HG03575 (cell line): ENCODE measurements at regions not wholly inside any gene's neighbourhood (a gene's known extent, or its start where the extent isn't known, plus 50 kb on each side); places are given as distances from the start of the nearest gene placed in this dataset.

ENCODE experiments used
- ATAC-seq: cut with Tn5 transposase; IDR thresholded peaks from one replicate; pipeline ENCODE4 v1.9.1; 2021; ENCODE audit not compliant: unreplicated experiment, insufficient number of reproducible peaks, low FRiP score; ENCODE audit errors: extremely low read depth

DNA sequence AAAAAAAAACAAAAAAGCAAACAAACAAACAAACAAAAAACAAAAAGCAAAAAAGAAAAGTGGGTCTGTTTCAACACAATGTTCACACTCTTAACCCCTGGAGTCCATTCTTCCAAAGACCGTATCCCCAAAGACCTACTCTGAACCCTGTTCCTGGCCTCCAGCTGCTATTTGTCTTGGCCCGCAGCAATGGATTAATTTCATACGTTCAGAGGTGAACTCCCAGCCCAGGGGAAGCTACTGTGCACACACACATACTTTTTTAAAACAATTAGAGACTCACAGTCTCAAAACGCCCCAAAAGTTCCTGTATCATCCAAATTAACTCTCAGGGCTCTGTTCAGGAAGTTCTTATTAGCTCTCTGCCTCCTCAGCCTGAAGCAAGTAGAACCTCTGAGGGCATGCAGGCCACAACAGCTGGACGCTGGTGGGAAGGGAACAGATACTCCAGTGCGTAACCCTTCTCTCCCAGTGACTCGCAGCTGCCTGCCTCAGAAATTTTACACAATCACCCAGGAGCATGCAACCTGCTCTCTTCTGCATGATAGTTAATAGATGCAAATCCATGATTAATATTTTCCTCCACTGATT, 395.4 kb downstream of the RRAGC start:
- ATAC-seq = no peak

DNA sequence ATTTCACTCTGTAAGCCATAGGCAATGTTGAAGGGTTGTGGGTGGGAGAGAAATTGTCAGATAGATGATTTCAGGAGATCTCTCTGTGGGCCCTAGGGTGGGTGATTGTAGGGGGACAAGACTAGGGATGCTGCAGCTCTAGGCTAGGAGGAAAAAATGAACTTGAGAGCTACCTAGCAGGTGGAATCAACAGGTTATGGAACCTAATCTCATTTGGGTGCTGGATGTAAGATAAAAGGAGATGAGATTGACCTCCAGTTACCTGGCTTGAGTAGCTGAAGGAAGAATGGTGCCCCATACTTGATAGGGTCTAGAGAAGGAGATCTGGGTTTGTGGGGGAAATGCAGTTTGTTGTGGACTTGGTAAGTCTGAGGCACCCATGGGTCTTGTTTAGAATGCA, 396.5 kb downstream of the RRAGC start:
- ATAC-seq = no peak

DNA sequence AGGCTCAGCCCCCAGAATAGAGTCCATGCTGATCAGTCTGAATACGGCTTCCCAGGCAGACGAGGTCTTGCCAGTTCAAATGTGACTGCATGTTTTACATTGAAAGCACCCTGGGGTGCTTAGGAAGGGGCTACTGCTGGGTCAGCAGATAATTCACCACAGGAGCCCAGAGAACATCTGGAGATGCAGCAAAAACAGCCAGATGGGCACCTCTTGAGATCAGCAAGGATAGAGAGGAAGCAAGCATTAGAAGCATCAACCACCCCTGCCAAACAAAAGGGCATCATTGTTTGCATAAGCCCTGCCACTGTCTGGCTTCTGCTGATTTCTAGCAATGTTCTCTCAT, 403.1 kb downstream of the RRAGC start:
- no peak for ATAC-seq

DNA sequence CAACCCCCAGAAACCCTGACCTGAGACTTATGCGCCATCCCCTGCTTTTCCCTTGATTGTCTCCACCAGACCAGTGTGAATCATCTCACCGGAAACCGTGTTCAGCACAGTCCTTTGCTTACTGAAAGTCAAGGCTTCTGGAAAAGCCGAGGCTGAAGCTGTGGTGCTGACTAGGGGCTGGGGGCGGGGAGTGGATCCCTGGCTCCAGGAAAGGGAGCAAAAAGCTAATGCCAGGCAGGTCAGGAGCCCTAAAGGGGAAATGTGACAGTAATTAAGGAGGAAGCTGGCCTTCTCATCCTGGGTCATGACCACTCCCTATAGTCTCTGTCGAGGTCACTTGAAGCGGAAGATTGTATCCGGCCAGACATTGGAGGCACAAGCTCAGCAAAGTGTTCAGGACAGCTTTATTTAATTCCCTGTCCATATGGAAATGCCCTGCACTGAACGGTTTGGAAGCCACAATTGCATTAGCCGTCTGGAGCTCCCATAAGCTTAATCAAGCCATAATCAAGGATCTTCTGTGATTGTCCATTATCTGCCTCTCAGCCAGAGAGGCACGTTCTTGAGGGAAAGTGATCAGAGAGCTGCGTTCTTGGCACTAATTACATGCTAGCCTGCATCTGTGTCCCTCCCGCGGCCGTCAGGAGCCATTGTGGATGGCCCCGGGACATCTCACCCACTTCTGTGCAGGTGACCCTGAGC, 403.6 kb downstream of the RRAGC start:
- ATAC-seq = no peak

DNA sequence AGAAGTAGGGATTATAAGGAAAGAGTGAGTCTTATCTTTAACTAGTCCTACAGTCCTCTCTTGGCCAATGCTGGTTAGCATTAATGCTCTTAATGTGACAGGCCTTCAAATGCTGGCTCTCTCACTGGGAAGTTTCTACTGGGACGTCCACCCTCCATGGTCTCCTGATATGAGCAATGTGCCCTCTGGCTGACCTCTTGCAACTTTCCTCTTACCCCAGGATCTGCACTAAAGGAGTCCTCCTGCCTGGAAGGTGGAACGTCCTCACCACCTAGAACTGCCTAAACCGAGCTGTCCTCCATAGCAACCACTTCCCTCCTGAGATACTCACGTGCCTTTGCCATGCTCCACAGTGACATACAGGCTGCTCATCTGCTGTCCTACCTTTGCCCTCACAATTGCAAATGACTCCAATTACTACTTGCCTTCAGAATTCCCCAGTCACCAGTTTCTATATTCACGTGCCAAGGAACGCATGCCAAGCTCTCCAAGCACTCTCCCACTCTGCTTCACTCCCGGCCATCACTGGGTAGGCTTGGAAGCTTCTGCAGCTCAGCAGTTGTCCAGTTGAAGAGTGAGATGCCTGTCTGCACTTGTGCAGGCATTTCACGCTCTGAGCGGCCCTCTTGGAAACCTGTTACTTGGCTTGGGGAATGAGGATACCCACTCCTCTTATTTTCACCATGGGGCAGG, 404.7 kb downstream of the RRAGC start:
- no peak for ATAC-seq

DNA sequence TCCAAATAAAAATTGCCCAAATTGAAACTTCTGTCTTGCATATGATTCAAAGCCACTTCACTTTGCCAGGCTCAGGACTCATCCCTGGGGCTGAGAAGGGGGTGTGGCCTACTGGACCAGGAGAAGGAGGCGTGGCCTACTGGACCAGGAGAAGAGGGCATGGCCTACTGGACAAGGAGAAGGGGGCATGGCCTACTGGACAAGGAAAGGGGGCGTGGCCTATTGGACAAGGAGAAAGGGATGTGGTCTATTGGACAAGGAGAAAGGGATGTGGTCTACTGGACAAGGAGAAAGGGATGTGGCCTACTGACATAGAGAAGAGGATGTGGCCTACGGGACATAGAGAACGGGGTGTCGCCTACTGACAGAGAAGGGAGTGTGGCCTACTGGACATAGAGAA, 405.3 kb downstream of the RRAGC start:
- ATAC-seq = no peak

DNA sequence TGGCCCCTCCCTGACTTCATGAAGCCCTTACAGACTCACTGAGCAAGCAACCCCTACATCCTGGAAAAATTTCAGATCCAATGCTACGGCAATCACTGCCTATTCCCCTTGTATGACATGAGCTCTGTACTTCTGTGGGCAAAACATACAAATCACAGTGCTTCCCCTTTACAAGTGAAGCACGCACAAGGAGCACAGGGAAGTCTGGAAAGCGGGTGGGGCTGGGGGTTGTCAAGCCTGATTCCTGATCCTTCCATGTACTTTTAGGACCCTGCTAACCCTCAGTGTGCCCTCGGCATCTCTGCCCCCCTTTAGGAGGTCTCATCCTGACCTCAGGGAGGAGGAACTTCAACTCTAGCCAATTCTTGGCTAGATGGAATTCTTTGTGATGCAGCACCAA, 405.7 kb upstream of the POU3F1 start:
- ATAC-seq = no peak

DNA sequence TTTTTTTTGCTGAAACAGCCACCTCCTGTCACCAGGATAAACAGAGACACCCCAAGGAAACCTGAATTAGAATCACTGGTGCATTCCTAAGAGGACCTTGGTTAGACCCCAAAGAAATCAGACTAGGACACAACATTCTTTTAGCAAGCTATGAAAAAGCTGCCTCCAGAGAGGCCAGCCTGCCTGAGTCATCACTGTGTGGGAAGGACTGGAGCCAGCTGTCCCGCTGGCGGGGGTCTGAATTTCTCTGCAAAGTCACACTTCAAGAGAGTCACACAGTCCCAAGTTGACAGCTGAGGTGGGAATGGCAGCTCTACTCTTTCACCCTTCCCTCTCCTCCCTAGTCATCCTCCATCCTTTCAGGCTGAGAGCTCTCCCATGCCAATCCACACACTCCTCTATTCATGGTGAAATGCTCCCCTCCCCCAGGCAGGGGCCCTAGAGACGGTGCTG, 405.0 kb upstream of the POU3F1 start:
- no peak for ATAC-seq

DNA sequence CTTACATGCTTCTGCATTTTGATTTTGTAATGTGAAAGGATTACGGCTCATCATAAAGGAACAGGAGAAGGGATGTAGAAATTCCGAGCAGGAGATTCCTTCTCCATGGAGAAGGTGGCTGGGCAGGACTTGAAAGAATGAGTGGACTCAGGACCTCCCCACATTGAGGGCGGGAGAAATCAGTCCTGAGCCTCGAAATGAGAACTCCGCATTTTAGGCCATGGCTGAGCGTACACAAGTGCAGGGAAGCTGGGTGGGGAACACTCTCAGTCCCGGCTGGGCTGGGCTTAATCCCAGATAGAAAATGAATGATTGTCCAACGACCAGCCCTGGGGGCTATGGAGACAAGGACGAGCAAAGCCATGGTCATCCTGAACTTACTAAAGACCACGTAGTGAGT, 402.3 kb upstream of the POU3F1 start:
- no peak for ATAC-seq

DNA sequence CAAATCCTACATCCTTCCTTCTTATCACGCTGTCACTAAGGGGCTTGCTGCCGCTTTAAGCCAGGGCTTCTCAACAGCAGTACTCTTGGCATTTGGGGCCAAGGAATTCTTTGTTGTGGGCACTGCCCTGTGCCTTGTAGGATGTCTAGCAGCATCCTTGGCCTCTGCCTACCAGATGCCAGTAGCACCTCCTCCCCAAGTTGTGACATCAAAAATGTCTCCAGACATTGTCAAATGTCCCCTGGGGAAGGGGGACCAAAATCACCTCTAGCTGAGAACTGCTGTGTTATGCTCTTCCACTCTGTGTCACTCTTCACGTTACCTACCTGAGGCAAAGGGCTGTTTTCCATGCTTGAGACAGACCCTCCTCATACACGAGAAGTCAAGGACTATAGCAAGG, 400.3 kb upstream of the POU3F1 start:
- no peak for ATAC-seq

DNA sequence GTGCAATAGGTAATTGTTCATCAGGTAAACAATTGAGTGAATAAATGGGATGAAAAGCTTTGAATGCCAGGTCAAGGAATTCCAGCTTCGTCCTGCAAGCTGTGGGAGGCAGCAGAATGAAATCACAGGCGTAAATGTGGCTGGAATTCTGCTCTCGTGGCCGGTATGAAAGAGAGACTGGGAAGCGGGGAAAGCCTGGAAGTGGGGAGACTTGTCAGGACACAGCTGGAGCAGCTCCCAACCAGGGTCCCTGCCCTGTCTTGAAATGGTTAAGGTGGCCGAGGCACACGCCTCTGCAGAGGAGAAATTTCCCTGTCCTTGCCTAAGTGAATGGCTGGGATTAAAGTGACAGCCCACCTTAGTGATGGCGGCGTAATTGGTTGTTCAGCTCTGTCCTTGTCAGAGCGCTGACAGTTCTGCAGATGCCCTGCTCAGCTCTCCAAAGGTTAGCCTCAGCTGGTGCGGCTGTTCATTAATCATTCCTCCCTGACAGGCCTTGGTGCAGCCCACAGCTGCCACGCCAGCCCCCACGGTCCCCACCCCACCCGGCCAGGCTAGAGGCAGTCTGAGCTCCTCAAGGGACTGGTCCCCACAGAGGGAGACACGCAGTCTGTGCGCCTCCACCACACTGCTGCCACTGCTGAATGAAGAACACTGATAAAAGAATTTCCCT, 398.3 kb upstream of the POU3F1 start:
- ATAC-seq = no peak

DNA sequence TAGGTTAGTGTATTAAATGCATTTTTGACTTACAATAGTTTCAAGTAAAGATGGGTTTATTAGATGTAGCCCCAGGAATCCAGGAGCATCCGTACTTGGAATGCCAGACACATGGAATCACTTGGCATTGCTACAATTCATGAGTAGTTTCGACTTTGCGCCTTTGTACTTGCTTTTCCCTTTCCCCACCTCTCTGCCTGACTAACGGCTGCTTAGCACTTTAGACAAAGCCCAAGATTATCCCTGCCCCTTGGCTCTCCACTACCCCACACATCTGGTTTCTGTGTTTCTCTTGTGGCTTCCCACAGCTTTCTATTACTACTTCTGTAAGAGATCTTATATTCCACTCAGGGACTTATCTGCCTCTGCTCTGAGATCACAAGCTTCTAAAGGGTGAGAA, 397.7 kb upstream of the POU3F1 start:
- no peak for ATAC-seq

DNA sequence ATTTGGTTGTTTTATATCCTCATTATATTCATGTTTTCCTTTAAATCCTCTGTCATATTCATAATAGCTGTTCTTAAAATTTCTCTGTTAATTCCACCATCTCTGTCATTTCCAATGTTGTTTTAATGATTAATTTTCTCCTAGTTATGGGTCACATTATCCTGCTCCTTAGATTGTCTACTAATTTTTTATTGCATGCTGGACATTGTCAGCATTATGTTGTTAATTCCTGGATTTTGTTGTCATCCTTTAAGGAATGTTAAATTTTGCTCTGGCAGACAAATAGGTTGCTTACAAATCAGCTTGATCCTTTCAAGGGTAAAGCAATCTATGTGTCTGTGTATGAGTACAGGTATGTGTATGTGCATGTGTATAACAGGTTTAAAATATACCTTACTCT, 393.8 kb upstream of the POU3F1 start:
- no peak for ATAC-seq

DNA sequence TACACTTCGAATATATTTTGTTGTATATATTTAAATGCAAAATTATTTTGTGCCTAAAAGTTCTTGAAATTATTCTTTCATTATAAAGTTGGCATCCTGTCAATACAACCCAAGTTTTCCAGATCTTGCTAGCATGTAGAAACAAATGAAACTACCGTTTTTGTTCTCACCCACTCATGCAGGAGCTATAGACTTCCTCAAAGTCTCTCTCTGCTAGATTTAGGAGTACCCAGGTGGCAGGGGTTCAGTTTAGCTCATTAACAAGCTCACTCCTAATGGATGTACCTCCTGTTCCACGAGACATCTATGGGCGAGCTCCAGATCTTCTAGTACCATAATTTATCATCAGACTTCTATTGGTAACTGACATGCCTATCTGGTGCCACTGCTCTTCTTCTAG, 390.2 kb upstream of the POU3F1 start:
- ATAC-seq = no peak

DNA sequence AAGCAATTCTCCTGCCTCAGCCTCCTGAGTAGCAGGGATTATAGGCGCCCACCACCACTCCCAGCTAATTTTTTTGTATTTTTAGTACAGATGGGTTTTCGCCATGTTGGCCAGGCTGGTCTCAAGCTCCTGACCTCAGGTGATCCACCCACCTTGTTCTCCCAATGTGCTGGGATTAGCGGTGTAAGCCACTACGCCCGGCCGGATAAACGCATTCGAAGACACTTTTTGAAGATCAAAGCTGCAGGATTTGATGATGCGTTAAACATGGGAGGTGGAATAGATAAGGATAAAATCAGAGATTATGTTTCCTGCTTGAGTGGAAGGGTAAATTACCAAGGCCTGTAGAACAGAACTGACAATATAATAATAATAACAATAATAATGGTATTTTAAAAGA, 389.4 kb upstream of the POU3F1 start:
- ATAC-seq = no peak

DNA sequence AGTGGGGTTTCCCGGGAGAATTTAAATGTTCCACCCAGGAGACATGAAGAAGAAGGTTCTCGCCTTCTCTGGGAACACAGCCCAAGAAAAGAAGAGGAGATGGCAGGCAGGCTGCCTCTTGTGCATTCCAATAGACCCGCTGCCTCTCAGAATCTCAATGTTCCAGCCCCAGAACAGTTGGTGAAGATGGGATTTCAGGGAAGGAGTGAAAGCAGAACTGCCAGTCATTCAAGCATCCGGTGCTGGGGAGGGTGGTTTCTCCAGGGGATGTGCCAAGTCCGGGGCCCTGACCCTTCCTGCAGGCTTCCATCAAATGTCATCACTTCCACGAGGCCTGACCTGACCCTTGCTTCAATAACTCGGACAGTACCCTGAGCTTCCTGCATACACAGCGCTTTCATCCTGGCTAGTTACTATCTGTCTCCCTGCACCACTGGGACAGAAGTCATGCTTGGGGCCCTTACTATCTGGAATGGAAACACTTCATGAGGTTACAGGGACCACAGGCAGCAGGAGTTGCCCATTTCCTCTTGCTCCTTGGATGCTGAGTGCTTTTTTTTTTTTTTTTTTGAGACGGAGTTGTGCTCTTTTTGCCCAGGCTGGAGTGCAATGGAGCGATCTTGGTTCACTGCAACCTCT, 386.6 kb upstream of the POU3F1 start:
- ATAC-seq = no peak

DNA sequence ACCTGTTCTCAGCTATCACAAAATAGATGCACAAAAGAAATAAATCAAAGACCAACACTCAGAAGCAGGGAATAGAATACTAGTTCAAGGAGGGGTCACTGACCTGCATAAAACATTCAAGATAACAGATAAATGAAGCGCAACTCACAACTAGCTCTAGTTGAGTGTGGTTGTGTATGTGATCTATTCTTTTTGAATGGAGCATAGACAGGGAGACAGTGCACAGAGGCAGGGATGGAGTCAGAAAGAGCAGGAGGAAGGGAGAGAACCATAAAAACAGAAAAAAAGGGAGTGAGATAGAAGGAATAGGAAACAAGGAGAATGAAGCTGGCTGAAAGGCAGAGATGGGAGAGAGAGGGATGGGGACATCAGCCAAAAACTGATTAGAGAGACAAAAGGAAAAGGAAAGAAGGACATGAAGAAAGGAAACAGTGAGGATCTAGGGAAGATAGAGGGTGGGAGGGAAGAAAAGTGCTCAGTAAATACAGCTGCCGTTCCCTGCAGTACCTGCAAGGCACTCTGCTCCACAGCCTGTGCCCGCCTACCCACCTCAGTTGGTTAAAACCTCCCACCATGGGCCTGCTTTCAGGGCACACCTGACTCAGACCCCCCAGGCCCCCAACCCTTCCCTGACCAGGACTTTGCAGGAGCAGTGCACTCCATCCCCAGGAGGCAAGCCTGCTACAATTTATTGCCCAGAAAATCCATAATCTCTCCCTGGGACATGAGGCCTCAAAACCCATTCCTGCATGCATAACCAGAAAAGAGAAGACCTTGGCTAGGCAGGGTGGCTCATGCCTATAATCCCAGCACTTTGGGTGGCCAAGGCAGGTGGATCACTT, 385.2 kb upstream of the POU3F1 start:
- ATAC-seq = no peak

DNA sequence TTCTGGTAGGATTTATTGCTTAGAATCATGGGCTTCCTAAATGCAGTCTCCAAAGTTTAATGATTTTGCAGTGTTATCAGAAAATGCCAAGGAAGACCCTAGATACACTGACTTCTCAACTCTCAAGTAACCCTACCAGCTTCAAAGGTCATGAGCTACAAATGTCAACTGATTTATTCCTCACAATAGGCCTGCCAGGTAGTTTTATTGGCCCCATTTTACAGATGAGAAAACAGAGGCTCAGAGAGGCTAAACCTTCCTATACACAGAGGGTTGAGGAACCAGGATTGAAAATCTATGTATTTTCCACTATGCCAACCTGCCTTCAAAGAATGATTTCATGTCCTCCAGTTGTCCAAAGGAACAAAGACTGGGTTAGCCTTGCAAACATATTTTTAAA, 384.4 kb upstream of the POU3F1 start:
- ATAC-seq = no peak

DNA sequence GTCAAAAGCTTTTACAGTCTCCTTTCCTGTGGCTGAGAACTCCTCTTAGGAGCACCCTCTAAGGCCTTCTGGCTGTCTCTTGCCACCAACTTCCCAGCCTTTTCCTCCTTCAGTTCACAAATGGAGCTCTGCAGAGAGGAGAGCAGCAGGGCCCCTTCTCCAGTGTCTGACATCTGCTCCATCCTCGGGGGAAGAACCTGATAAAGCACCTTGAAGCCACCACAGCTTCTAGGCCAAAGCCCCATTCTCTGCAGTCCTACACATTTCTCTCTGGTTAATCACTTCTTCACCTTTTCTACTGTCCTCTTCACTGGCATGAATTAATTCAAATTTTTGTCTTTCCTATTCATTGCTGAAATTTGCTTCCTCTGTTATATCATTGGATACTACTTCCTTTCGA, 378.1 kb upstream of the POU3F1 start:
- no peak for ATAC-seq
